Endothelial cell (in vitro differentiated cells): ENCODE measurements at regions not wholly inside any gene's neighbourhood (a gene's known extent, or its start where the extent isn't known, plus 50 kb on each side); places are given as distances from the start of the nearest gene placed in this dataset.
"Not testable (repeated sequence)": the region's sequence is repeated elsewhere in the genome, so short reads cannot be mapped to it uniquely, and the experiment has no call there.

Source experiments
- DNase-seq: peaks from one replicate; pipeline ENCODE4 v3.0.0; 2021; ENCODE audit warnings: low spot score
- H3K27ac Mint-ChIP-seq: one replicate; pipeline ENCODE4 v1.8.0; 2021; ENCODE audit warnings: mixed read lengths, inconsistent platforms; ENCODE audit not compliant: unreplicated experiment
- H3K27me3 Mint-ChIP-seq: one replicate; pipeline ENCODE4 v1.8.0; 2021; ENCODE audit warnings: mild to moderate bottlenecking, moderate library complexity, mixed read lengths, inconsistent platforms; ENCODE audit not compliant: unreplicated experiment
- H3K36me3 Mint-ChIP-seq: one replicate; pipeline ENCODE4 v1.8.0; 2021; ENCODE audit warnings: mild to moderate bottlenecking, low read depth, mixed read lengths, inconsistent platforms; ENCODE audit not compliant: unreplicated experiment
- H3K4me1 Mint-ChIP-seq: one replicate; pipeline ENCODE4 v1.8.0; 2021; ENCODE audit warnings: mild to moderate bottlenecking, mixed read lengths, inconsistent platforms; ENCODE audit not compliant: unreplicated experiment
- H3K4me3 Mint-ChIP-seq: one replicate; pipeline ENCODE4 v1.8.0; 2021; ENCODE audit warnings: mild to moderate bottlenecking, mixed read lengths, inconsistent platforms; ENCODE audit not compliant: unreplicated experiment
- H3K9me3 Mint-ChIP-seq: one replicate; pipeline ENCODE4 v1.8.0; 2021; ENCODE audit warnings: mixed read lengths, inconsistent platforms; ENCODE audit not compliant: unreplicated experiment
- CTCF ChIP-seq: fragments of 200-600 bp; sonication (generic); IDR thresholded peaks from one replicate; pipeline ENCODE4 v1.5.0; 2021; ENCODE audit warnings: antibody characterized with exemption; ENCODE audit not compliant: unreplicated experiment

DNA sequence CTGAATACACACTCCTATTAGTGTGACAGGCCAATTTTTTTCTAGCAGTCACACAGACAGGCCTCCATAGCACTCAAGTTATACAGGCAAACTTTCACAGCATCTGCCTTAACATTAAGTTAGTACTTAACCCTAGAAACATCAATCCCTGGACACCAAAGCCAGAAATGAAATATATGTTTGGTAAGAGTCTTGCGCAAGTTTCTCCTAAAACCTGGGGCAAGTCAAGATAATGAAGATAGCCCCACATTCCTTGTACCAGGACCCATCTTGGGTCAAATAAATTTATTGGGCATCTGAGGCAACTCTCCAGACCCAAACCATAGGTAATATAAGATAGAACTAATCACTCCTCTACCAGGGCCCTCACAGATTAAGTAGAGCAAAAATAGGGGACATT is 70.8 kb upstream of the ZNF92 start:
- H3K4me3 Mint-ChIP-seq = no peak overlapping the region
- no peaks in the 10 kb centered on the region for H3K36me3 Mint-ChIP-seq
- TF ChIP-seq CTCF = no peak
- DNase-seq = no peak
- no peak overlapping the region for H3K27ac Mint-ChIP-seq
- no peaks in the 10 kb centered on the region for H3K9me3 Mint-ChIP-seq
- peaks cover 3% of the 10 kb centered on the region for H3K27me3 Mint-ChIP-seq
- H3K4me1 Mint-ChIP-seq = no peaks in the 10 kb centered on the region

- Mint-ChIP-seq H3K4me1 (no peaks in the 10 kb centered on the region), H3K9me3 (no peaks in the 10 kb centered on the region), H3K27me3 (peaks cover 1% of the 10 kb centered on the region), H3K36me3 (no peaks in the 10 kb centered on the region), H3K27ac (no peak overlapping the region), H3K4me3 (no peak overlapping the region)
- DNase-seq = no peak
- TF ChIP-seq CTCF = no peak
These were observed 72.6 kb upstream of the ZNF92 start for GRCh38 chr7:65301007-65301406.

DNA sequence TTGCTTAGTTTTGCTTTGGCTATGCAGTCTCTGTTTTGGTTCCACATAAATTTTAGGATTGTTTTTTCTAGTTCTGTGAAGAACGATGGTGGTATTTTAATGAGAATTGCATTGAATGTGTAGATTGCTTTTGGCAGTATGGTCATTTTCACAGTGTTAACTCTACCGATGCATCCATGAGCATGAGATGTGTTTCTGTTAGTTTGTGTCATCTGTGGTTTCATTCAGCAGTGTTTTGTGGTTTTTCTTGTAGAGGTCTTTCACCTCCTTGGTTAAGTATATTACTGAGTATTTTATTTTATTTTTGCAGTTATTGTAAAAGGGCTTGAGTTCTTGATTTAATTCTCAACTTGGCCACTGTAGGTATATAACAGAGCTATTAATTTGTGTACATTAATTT is 78.2 kb upstream of the ZNF92 start:
- TF ChIP-seq CTCF = no peak
- no peaks in the 10 kb centered on the region for H3K36me3 Mint-ChIP-seq
- H3K9me3 Mint-ChIP-seq = no peaks in the 10 kb centered on the region

DNA sequence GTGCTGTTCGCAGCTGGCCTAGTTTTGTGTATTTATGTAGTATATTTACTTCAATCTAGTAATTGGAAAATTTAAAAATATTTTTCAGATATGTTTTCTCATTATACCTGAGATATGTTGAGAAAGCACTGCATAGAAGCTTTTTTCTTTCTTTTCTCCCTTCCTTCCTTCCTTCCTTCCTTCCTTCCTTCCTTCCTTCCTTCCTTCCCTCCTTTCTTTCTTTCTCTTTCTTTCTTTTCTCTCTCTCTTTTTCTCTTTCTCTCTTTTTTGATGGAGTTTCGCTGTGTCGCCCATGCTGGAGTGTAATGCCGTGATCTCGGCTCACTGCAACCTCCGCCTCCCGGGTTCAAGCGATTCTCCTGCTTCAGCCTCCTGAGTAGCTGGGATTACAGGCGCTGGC is 83.3 kb upstream of the ZNF92 start:
- not testable (repeated sequence) for H3K27ac Mint-ChIP-seq, H3K9me3 Mint-ChIP-seq, DNase-seq, H3K4me1 Mint-ChIP-seq, H3K36me3 Mint-ChIP-seq, H3K27me3 Mint-ChIP-seq, H3K4me3 Mint-ChIP-seq

More for the DNA sequence above, 78.2 kb upstream of the ZNF92 start:
- peaks cover 1% of the 10 kb centered on the region for H3K27me3 Mint-ChIP-seq
- H3K4me3 Mint-ChIP-seq = no peak overlapping the region
- H3K4me1 Mint-ChIP-seq = no peaks in the 10 kb centered on the region
- DNase-seq = no peak
- H3K27ac Mint-ChIP-seq = no peak overlapping the region

GRCh38 chr7:65287023-65287422 is 86.6 kb upstream of the ZNF92 start:
- H3K36me3 Mint-ChIP-seq = no peaks in the 10 kb centered on the region
- no peak for TF ChIP-seq CTCF
- H3K27ac Mint-ChIP-seq = no peak overlapping the region
- H3K9me3 Mint-ChIP-seq = no peaks in the 10 kb centered on the region
- H3K27me3 Mint-ChIP-seq = peaks cover 2% of the 10 kb centered on the region
- H3K4me1 Mint-ChIP-seq = no peaks in the 10 kb centered on the region
- H3K4me3 Mint-ChIP-seq = no peak overlapping the region
- no peak for DNase-seq
